Common myeloid progenitor, CD34-positive (primary cell): ENCODE measurements at regions not wholly inside any gene's neighbourhood (a gene's known extent, or its start where the extent isn't known, plus 50 kb on each side); places are given as distances from the start of the nearest gene placed in this dataset.

ENCODE experiments used
- CTCF ChIA-PET: fragments of 350-600 bp; sonication (Branson Sonifier 250); formaldehyde crosslinking; loops from one replicate; lab custom pipeline; 2021; ENCODE audit warnings: antibody characterized with exemption; lab: Charles Lee
- POLR2A ChIA-PET: fragments of 350-600 bp; sonication (Branson Sonifier 250); formaldehyde crosslinking; loops from one replicate; lab custom pipeline; 2021; ENCODE audit warnings: antibody characterized with exemption; lab: Charles Lee
- DNase-seq, 3 donors: peaks; one replicate each; pipeline versions ENCODE4 v3.0.0 to v3.0.0-alpha.2; 2013
- H3K27ac ChIP-seq, 2 experiments: 1 replicate in 1 of 2; 2 replicates in 1 of 2; pipeline ENCODE4 v1.7.0; 2013; ENCODE audit warnings: inconsistent platforms in 2 of 2, low read length in 2 of 2, mild to moderate bottlenecking in 2 of 2, low read depth in 1 of 2, moderate library complexity in 1 of 2; ENCODE audit not compliant: severe bottlenecking in 2 of 2, insufficient read depth in 1 of 2, poor library complexity in 1 of 2
- H3K27me3 ChIP-seq, 5 experiments: replicated peaks in 2 of 5; 1 replicate in 3 of 5; 2 replicates in 2 of 5; pipeline versions ENCODE4 v1.6.1 to v1.7.0; 2013; ENCODE audit warnings: low read length in 4 of 5, mild to moderate bottlenecking in 2 of 5, moderate library complexity in 2 of 5, inconsistent platforms in 1 of 5; ENCODE audit not compliant: insufficient read depth in 5 of 5, control insufficient read depth in 4 of 5
- H3K36me3 ChIP-seq, 4 experiments: 1 replicate in 2 of 4; 2 replicates in 2 of 4; pipeline versions ENCODE4 v1.6.1 to v1.7.0; 2013; ENCODE audit warnings: low read length in 3 of 4, control low read depth in 1 of 4, mild to moderate bottlenecking in 1 of 4; ENCODE audit not compliant: control insufficient read depth in 4 of 4, insufficient read depth in 4 of 4
- H3K4me1 ChIP-seq, 4 experiments: 1 replicate in 3 of 4; 2 replicates in 1 of 4; pipeline versions ENCODE4 v1.6.1 to v1.7.1; 2013; ENCODE audit warnings: low read length in 3 of 4, mild to moderate bottlenecking in 3 of 4, control low read depth in 1 of 4, inconsistent platforms in 1 of 4, moderate library complexity in 1 of 4; ENCODE audit not compliant: control insufficient read depth in 4 of 4, insufficient read depth in 4 of 4; ENCODE audit errors: control extremely low read depth in 1 of 4
- H3K4me3 ChIP-seq, 7 experiments: 1 replicate in 4 of 7; 2 replicates in 3 of 7; pipeline versions ENCODE4 v1.5.1 to v1.7.0; 2013; ENCODE audit warnings: mild to moderate bottlenecking in 7 of 7, low read length in 6 of 7, moderate library complexity in 6 of 7, inconsistent platforms in 2 of 7, low read depth in 2 of 7, control low read depth in 1 of 7; ENCODE audit not compliant: insufficient read depth in 4 of 7, control insufficient read depth in 1 of 7; ENCODE audit errors: extremely low read depth in 1 of 7
- H3K9me3 ChIP-seq, 5 experiments: 1 replicate in 4 of 5; 2 replicates in 1 of 5; pipeline versions ENCODE4 v1.6.1 to v1.7.1; 2013; ENCODE audit warnings: low read length in 4 of 5, mild to moderate bottlenecking in 2 of 5, inconsistent platforms in 1 of 5, low read depth in 1 of 5, moderate library complexity in 1 of 5; ENCODE audit not compliant: control insufficient read depth in 4 of 5, insufficient read depth in 2 of 5; ENCODE audit errors: control extremely low read depth in 1 of 5
- WGBS: methylation state at CpG from one replicate; pipeline ENCODE4 v1.1.5; 2013; ENCODE audit not compliant: insufficient coverage; 5-methylcytosine and 5-hydroxymethylcytosine counted together

GRCh38 chr14:53569446-53569845 lies 387.2 kb downstream of the BMP4 start:
- Histone ChIP-seq H3K9me3 (no peaks in the 10 kb centered on the region), H3K27ac (no peak overlapping the region), H3K27me3 (no peaks in the 10 kb centered on the region), H3K4me1 (peaks cover 2 to 12% (median 6%) of the 10 kb centered on the region in 4 experiments), H3K4me3 (no peak overlapping the region), H3K36me3 (no peaks in the 10 kb centered on the region)
- no CpG with 5 or more reads among the region's 2 CpGs for WGBS
- no peak for DNase-seq
- POLR2A ChIA-PET: no interaction called here
- CTCF ChIA-PET: no interaction called here

DNA sequence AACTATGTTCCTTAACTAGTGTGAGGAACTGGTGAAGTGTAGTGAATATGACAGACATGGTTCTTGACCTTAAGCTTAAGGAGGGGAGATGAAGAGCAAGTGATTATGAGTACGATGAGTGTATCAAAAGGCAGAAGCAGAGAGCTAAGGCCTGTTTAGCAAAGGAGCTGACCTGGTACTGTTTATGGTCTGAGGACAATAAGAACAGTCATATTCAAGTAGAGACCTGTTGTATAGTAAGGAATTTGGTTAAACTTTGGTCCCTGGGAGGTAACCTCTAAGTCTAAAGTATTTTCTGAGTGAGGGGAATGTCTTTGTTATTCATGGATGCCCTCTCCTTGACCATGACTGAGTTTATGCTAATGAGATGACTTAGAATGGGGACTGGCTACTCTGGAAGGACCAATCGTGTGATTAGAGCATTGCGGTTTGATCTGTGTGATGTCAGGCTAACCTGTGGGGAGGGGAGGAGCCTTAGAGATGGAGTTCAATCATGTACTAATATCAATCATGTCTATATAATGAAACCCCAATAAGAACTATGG lies 389.3 kb downstream of the BMP4 start:
- WGBS: 100% methylated on average over 1 of the region's 3 CpGs
- H3K4me3 ChIP-seq: no peak overlapping the region
- H3K9me3 ChIP-seq: peaks cover 0 to 6% (median 0%) of the 10 kb centered on the region in 5 experiments
- CTCF ChIA-PET: no interaction called here
- POLR2A ChIA-PET: no interaction called here
- no peak for DNase-seq
- no peak overlapping the region for H3K27ac ChIP-seq
- no peaks in the 10 kb centered on the region for H3K36me3 ChIP-seq
- H3K4me1 ChIP-seq: peaks cover 4 to 11% (median 6%) of the 10 kb centered on the region in 4 experiments
- no peaks in the 10 kb centered on the region for H3K27me3 ChIP-seq

GRCh38 chr14:53564870-53565269 lies 391.8 kb downstream of the BMP4 start:
- no peak overlapping the region for H3K4me3 ChIP-seq
- H3K9me3 ChIP-seq: peaks cover under 1 to 12% (median 3%) of the 10 kb centered on the region in 5 experiments
- no CpG with 5 or more reads among the region's 1 CpG for WGBS
- peak in 2 of 3 donors; percentile 46 to 67 for DNase-seq
- ChIA-PET POLR2A (no interaction called here), CTCF (no interaction called here)
- H3K36me3 ChIP-seq: no peaks in the 10 kb centered on the region
- H3K4me1 ChIP-seq: peaks cover 0 to 6% (median 3%) of the 10 kb centered on the region in 4 experiments
- H3K27ac ChIP-seq: no peak overlapping the region
- H3K27me3 ChIP-seq: no peaks in the 10 kb centered on the region

DNA sequence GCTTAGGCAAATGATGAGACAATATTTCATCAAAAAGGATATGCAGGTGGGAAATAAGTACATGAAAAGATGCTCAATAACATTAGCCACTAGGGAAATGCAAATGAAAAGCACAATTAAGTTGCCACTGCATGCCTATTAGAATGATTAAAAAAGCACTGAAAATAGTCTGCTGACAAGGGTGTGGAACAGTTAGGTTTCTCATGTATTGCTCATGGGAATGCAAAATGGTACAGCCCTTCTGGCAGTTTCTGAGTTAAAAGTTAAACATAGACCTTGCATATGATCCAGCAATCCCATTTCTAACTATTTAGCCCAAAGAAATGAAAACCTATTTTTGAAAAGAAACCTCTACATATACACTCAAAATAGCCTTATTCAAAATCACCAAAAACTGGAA lies 393.0 kb downstream of the BMP4 start:
- Histone ChIP-seq H3K27me3 (no peaks in the 10 kb centered on the region), H3K27ac (no peak overlapping the region), H3K36me3 (no peaks in the 10 kb centered on the region), H3K4me1 (peaks cover 0 to 6% (median 3%) of the 10 kb centered on the region in 4 experiments), H3K4me3 (no peak overlapping the region), H3K9me3 (peaks cover 2 to 12% (median 4%) of the 10 kb centered on the region in 5 experiments)
- POLR2A ChIA-PET: no interaction called here
- no peak for DNase-seq
- CTCF ChIA-PET: interaction anchor here (1.2 kb wide), 1 partner anchor 804 kb away, joined by 3 read pairs; no protein-coding TSS in a partner anchor

DNA sequence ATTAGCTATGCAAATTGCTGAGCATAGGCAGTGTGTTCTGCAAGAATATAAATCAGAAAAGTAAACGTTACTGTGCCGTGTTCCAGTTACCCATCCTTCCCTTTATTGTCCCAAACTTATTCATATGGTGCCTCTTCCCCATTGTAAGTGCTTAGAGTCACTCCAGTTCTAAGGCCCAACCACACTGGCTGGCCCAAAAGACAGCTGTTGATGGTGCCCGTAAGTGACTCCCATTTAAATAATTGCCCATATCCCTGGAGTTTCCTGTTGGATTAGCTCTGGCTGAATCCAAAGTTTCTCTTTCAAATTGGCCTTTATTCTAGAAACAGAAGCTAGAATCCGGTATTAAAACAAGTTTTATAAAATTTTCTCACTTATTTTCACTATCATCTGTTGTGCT lies 400.1 kb upstream of the DDHD1 start:
- Histone ChIP-seq H3K4me1 (no peaks in the 10 kb centered on the region), H3K9me3 (no peaks in the 10 kb centered on the region), H3K36me3 (no peaks in the 10 kb centered on the region), H3K27me3 (no peaks in the 10 kb centered on the region), H3K4me3 (no peak overlapping the region), H3K27ac (no peak overlapping the region)
- no peak for DNase-seq
- ChIA-PET POLR2A (no interaction called here), CTCF (interaction anchor here (0.8 to 1.5 kb wide), 2 partner anchors 15 to 42 kb away, joined by 3 to 6 read pairs; no protein-coding TSS in a partner anchor)
- 95% methylated on average over 3 of the region's 4 CpGs for WGBS

DNA sequence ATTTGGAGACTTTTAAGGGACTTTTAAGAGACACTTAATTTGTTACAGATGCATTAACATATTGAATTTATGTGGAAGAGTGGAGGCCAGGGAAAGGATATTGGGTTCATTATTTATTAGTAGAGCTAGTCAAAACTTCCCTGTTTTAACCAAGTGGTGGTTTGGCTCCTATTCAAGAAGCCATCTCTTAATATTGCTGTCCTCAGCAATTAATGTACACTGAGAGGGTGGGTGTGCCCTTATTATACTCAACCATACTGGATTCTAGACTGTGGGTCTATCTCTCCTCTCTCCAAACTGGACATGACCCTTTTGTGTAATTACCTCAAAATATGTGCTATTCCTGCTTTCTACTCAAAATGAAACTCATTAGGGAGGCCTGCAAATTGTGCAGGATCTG lies 398.7 kb upstream of the DDHD1 start:
- ChIA-PET CTCF (no interaction called here), POLR2A (no interaction called here)
- no peaks in the 10 kb centered on the region for H3K36me3 ChIP-seq
- H3K27ac ChIP-seq: no peak overlapping the region
- no peak overlapping the region for H3K4me3 ChIP-seq
- H3K27me3 ChIP-seq: no peaks in the 10 kb centered on the region
- DNase-seq: no peak
- no peaks in the 10 kb centered on the region for H3K9me3 ChIP-seq
- no peaks in the 10 kb centered on the region for H3K4me1 ChIP-seq

- no peaks in the 10 kb centered on the region for H3K36me3 ChIP-seq
- WGBS: 93% methylated on average over 4 of the region's 5 CpGs
- ChIA-PET POLR2A (no interaction called here), CTCF (no interaction called here)
- H3K27ac ChIP-seq: no peak overlapping the region
- no peaks in the 10 kb centered on the region for H3K4me1 ChIP-seq
- no peak overlapping the region for H3K4me3 ChIP-seq
- DNase-seq: no peak
- H3K27me3 ChIP-seq: no peaks in the 10 kb centered on the region
- no peaks in the 10 kb centered on the region for H3K9me3 ChIP-seq
Measured at GRCh38 chr14:53550776-53551175, 397.7 kb upstream of the DDHD1 start.
